HepG2 (cell line): ENCODE measurements at regions not wholly inside any gene's neighbourhood (a gene's known extent, or its start where the extent isn't known, plus 50 kb on each side); places are given as distances from the start of the nearest gene placed in this dataset.

Source experiments
- ATAC-seq: fragments of 200-7000 bp; cut with Tn5 transposase; 3 replicates; pipeline ENCODE4 v1.9.1; 2020; ENCODE audit warnings: mild to moderate bottlenecking, moderate library complexity
- BruUV-seq: library from RNA; stranded (reverse); fragments of 400-500 nt; replicated peaks from 2 replicates; lab custom pipeline; 2021; lab: Mats Ljungman, UMichigan
- CTCF ChIA-PET: fragments of 300-600 bp; formaldehyde crosslinking; extraction: SDS; loops from one replicate; lab custom pipeline; 2021; ENCODE audit warnings: low total read pairs, inconsistent platforms, low intra/inter-chr PET ratio; lab: Yijun Ruan, JAX
- POLR2A ChIA-PET: fragments of 350-600 bp; sonication (Branson Sonifier 250); formaldehyde crosslinking; loops from one replicate; lab custom pipeline; 2020; ENCODE audit warnings: antibody characterized with exemption, inconsistent platforms; lab: Yijun Ruan, JAX
- DNase-seq: peaks from one replicate; pipeline ENCODE4 v3.0.0-alpha.2; 2015; ENCODE audit warnings: low spot score
- FAIRE-seq: peaks from 3 replicates; lab custom pipeline; 2011; peaks lifted over from hg19 to GRCh38; lab: Jason Lieb, UNC
- H2AFZ ChIP-seq: one replicate; pipeline ENCODE4 v1.6.1; 2011; ENCODE audit warnings: low read length, inconsistent platforms
- H3K27ac ChIP-seq: fragments of 300-600 bp; 3 replicates; pipeline ENCODE4 v1.8.0; 2011; ENCODE audit warnings: mixed run types, mild to moderate bottlenecking, mixed read lengths, low read length, inconsistent platforms; ENCODE audit not compliant: insufficient read depth; ENCODE audit errors: extremely low read length
- H3K27me3 ChIP-seq, 2 experiments: fragments of 200-600 bp in 1 of 2; 2 replicates in 1 of 2; 3 replicates in 1 of 2; pipeline versions ENCODE4 v1.6.0 to v1.8.0; 2011; ENCODE audit warnings: low read length in 2 of 2, mild to moderate bottlenecking in 2 of 2, moderate library complexity in 2 of 2, inconsistent platforms in 1 of 2; ENCODE audit not compliant: insufficient read depth in 2 of 2, control insufficient read depth in 1 of 2
- H3K36me3 ChIP-seq, 2 experiments: fragments of 200-600 bp in 1 of 2; replicated peaks in 1 of 2; 2 replicates in 1 of 2; 3 replicates in 1 of 2; pipeline versions ENCODE4 v1.5.1 to v1.8.0; 2011; ENCODE audit warnings: low read length in 2 of 2, inconsistent platforms in 1 of 2; ENCODE audit not compliant: insufficient read depth in 2 of 2, control insufficient read depth in 1 of 2
- H3K4me1 ChIP-seq: 2 replicates; pipeline ENCODE4 v1.5.1; 2012; ENCODE audit warnings: low read length, inconsistent platforms; ENCODE audit not compliant: insufficient read depth
- H3K4me2 ChIP-seq: 2 replicates; pipeline ENCODE4 v1.6.0; 2011; ENCODE audit warnings: low read depth, low read length, inconsistent platforms
- H3K4me3 ChIP-seq, 3 experiments: fragments of 200-600 bp in 1 of 3; sonication (generic), shearing (Covaris generic) in 1 of 3; replicated peaks in 1 of 3; 2 replicates each; pipeline ENCODE4 v1.5.1; 2011 to 2016; ENCODE audit warnings: low read length in 3 of 3, inconsistent platforms in 2 of 3, low read depth in 2 of 3, mild to moderate bottlenecking in 2 of 3, control low read depth in 1 of 3, mixed read lengths in 1 of 3; ENCODE audit not compliant: insufficient read depth in 1 of 3
- H3K79me2 ChIP-seq: one replicate; pipeline ENCODE4 v1.6.1; 2011; ENCODE audit warnings: low read length, inconsistent platforms; ENCODE audit not compliant: insufficient read depth
- H3K9ac ChIP-seq: 2 replicates; pipeline ENCODE4 v1.6.0; 2011; ENCODE audit warnings: mild to moderate bottlenecking, low read depth, low read length, inconsistent platforms; ENCODE audit not compliant: insufficient read depth
- H3K9me3 ChIP-seq: 2 replicates; pipeline ENCODE4 v1.5.1; 2012; ENCODE audit warnings: mild to moderate bottlenecking, low read length
- H4K20me1 ChIP-seq: 2 replicates; pipeline ENCODE4 v1.6.0; 2011; ENCODE audit warnings: inconsistent platforms, mild to moderate bottlenecking, low read length, moderate library complexity; ENCODE audit not compliant: insufficient read depth
- AKAP8 ChIP-seq: sonication (generic); formaldehyde crosslinking; IDR thresholded peaks from 2 replicates; pipeline ENCODE4 v1.5.1; 2020; ENCODE audit warnings: mild to moderate bottlenecking, missing genetic modification reagents
- GPN1 ChIP-seq: sonication (generic); formaldehyde crosslinking; IDR thresholded peaks from 2 replicates; pipeline ENCODE4 v1.5.1; 2020; ENCODE audit warnings: missing genetic modification reagents, borderline replicate concordance
- HOMEZ ChIP-seq: IDR thresholded peaks from 2 replicates; pipeline ENCODE4 v1.6.1; 2016; ENCODE audit warnings: low read depth
- IKZF1 ChIP-seq: fragments of 450-650 bp; IDR thresholded peaks from 2 replicates; pipeline ENCODE4 v1.7.1; 2016
- ZBTB21 ChIP-seq: sonication (generic); formaldehyde crosslinking; IDR thresholded peaks from 2 replicates; pipeline ENCODE4 v1.4.0; 2020; ENCODE audit warnings: missing genetic modification reagents
- WGBS: methylation state at CpG from one replicate; pipeline ENCODE4 v1.1.6; 2017; ENCODE audit warnings: low lambda C conversion rate; 5-methylcytosine and 5-hydroxymethylcytosine counted together
- in situ Hi-C: cut with HindIII; loops from 2 replicates; pipeline ENCODE4 v1.10.0; 2017; ENCODE audit warnings: low pct_unique_long_range_greater_than_20kb; ENCODE audit not compliant: extremely low pct_ligation_motif_present
- intact Hi-C: fragments of 100-400 bp; cut with micrococcal nuclease; formaldehyde crosslinking; loops from one replicate; pipeline ENCODE4 v1.10.0; 2022; ENCODE audit not compliant: unreplicated experiment
- TF ChIP-seq, protein P1 (sequence below): sonication (generic); formaldehyde crosslinking; IDR thresholded peaks from 2 replicates; pipeline ENCODE4 v1.4.0; 2020; ENCODE audit warnings: missing genetic modification reagents

GRCh38 chr6:21941926-21942325, 348.4 kb downstream of the SOX4 start:
- ChIA-PET CTCF (no interaction called here), POLR2A (no interaction called here)
- in situ Hi-C loops (loop anchor here (25.0 kb wide), 1 partner anchor 1055 kb away; no protein-coding TSS in a partner anchor), intact Hi-C loops (no loop called here)
- Histone ChIP-seq H3K9me3 (no peaks in the 10 kb centered on the region), H3K4me2 (no peak overlapping the region), H3K9ac (no peak overlapping the region), H3K4me3 (no peak overlapping the region), H3K79me2 (no peaks in the 10 kb centered on the region), H2AFZ (no peak overlapping the region), H3K36me3 (no peaks in the 10 kb centered on the region), H3K27ac (no peak overlapping the region), H4K20me1 (no peaks in the 10 kb centered on the region), H3K27me3 (no peaks in the 10 kb centered on the region), H3K4me1 (no peaks in the 10 kb centered on the region)
- DNase-seq, result no peak
- FAIRE-seq, result no peak
- 94% methylated on average over 1 of the region's 1 CpG for WGBS
- no peak for ATAC-seq
- TF ChIP-seq, protein P1, sequence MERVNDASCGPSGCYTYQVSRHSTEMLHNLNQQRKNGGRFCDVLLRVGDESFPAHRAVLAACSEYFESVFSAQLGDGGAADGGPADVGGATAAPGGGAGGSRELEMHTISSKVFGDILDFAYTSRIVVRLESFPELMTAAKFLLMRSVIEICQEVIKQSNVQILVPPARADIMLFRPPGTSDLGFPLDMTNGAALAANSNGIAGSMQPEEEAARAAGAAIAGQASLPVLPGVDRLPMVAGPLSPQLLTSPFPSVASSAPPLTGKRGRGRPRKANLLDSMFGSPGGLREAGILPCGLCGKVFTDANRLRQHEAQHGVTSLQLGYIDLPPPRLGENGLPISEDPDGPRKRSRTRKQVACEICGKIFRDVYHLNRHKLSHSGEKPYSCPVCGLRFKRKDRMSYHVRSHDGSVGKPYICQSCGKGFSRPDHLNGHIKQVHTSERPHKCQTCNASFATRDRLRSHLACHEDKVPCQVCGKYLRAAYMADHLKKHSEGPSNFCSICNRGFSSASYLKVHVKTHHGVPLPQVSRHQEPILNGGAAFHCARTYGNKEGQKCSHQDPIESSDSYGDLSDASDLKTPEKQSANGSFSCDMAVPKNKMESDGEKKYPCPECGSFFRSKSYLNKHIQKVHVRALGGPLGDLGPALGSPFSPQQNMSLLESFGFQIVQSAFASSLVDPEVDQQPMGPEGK (CRISPR knock-in tag), result no peak
- TF ChIP-seq ZBTB21 (CRISPR knock-in tag) (no peak), HOMEZ (CRISPR knock-in tag) (no peak), GPN1 (CRISPR knock-in tag) (no peak), AKAP8 (no peak), IKZF1 (no peak)
- BruUV-seq, result no TSS peak
